GM23248 (cell line): ENCODE measurements at regions not wholly inside any gene's neighbourhood (a gene's known extent, or its start where the extent isn't known, plus 50 kb on each side); places are given as distances from the start of the nearest gene placed in this dataset.

Experiments used
- DNase-seq: peaks from one replicate; pipeline ENCODE4 v3.0.0-alpha.2; 2015
- H2AFZ ChIP-seq: fragments of 200-600 bp; sonication (generic); 2 replicates; pipeline ENCODE4 v1.6.1; 2016; ENCODE audit warnings: antibody characterized with exemption
- H3F3A ChIP-seq: fragments of 200-600 bp; sonication (generic); 2 replicates; pipeline ENCODE4 v1.6.1; 2016; ENCODE audit warnings: mild to moderate bottlenecking, antibody characterized with exemption, mixed run types; ENCODE audit not compliant: insufficient read depth
- H3K27ac ChIP-seq: fragments of 200-600 bp; sonication (generic); 2 replicates; pipeline ENCODE4 v1.5.1; 2016; ENCODE audit warnings: mild to moderate bottlenecking
- H3K27me3 ChIP-seq: fragments of 200-600 bp; sonication (generic); replicated peaks from 2 replicates; pipeline ENCODE4 v1.6.1; 2016; ENCODE audit warnings: mild to moderate bottlenecking; ENCODE audit not compliant: insufficient read depth
- H3K36me3 ChIP-seq: fragments of 200-600 bp; sonication (generic); 2 replicates; pipeline ENCODE4 v1.6.1; 2016; ENCODE audit warnings: low read depth, mild to moderate bottlenecking
- H3K4me1 ChIP-seq: fragments of 200-600 bp; sonication (generic); 2 replicates; pipeline ENCODE4 v1.6.1; 2016; ENCODE audit warnings: mild to moderate bottlenecking; ENCODE audit not compliant: insufficient read depth
- H3K4me2 ChIP-seq: fragments of 200-600 bp; sonication (generic); one replicate; pipeline ENCODE4 v1.6.1; 2016; ENCODE audit warnings: mild to moderate bottlenecking; ENCODE audit not compliant: unreplicated experiment
- H3K4me3 ChIP-seq: fragments of 200-600 bp; sonication (generic); 2 replicates; pipeline ENCODE4 v1.5.1; 2016; ENCODE audit warnings: mild to moderate bottlenecking
- H3K79me2 ChIP-seq: fragments of 200-600 bp; sonication (generic); 2 replicates; pipeline ENCODE4 v1.6.1; 2016; ENCODE audit warnings: mild to moderate bottlenecking; ENCODE audit not compliant: insufficient read depth
- H3K9ac ChIP-seq: fragments of 200-600 bp; sonication (generic); 2 replicates; pipeline ENCODE4 v1.6.1; 2016; ENCODE audit warnings: mild to moderate bottlenecking
- H3K9me2 ChIP-seq: fragments of 200-600 bp; sonication (generic); 2 replicates; pipeline ENCODE4 v1.6.1; 2016; ENCODE audit warnings: mixed run types, mild to moderate bottlenecking, moderate library complexity; ENCODE audit not compliant: insufficient read depth
- H3K9me3 ChIP-seq: fragments of 200-600 bp; sonication (generic); one replicate; pipeline ENCODE4 v1.6.1; 2017; ENCODE audit warnings: low read depth
- H4K20me1 ChIP-seq: fragments of 200-600 bp; sonication (generic); 2 replicates; pipeline ENCODE4 v1.6.0; 2016; ENCODE audit not compliant: insufficient read depth
- EZH2 ChIP-seq: fragments of 200-600 bp; sonication (generic); IDR thresholded peaks from 2 replicates; pipeline ENCODE4 v1.6.1; 2018; ENCODE audit warnings: antibody characterized with exemption, mild to moderate bottlenecking; ENCODE audit not compliant: insufficient read depth, poor library complexity, severe bottlenecking
- EZH2phosphoT487 ChIP-seq: fragments of 200-600 bp; sonication (generic); IDR thresholded peaks from 2 replicates; pipeline ENCODE4 v1.6.1; 2018; ENCODE audit warnings: antibody characterized with exemption, moderate library complexity, mild to moderate bottlenecking, low read depth; ENCODE audit not compliant: insufficient read depth
- whole genome bisulfite sequencing, 2 experiments: methylation state at CpG; one replicate each; pipeline ENCODE4 v1.1.6; 2015 to 2017; ENCODE audit warnings: low lambda C conversion rate in 2 of 2, low coverage in 1 of 2; ENCODE audit errors: missing lambda C conversion rate in 2 of 2; 5-methylcytosine and 5-hydroxymethylcytosine counted together
- in situ Hi-C: fragments of 300-500 bp; cut with MboI; formaldehyde crosslinking; loops from 2 replicates; pipeline ENCODE4 v1.15.0; 2020

DNA sequence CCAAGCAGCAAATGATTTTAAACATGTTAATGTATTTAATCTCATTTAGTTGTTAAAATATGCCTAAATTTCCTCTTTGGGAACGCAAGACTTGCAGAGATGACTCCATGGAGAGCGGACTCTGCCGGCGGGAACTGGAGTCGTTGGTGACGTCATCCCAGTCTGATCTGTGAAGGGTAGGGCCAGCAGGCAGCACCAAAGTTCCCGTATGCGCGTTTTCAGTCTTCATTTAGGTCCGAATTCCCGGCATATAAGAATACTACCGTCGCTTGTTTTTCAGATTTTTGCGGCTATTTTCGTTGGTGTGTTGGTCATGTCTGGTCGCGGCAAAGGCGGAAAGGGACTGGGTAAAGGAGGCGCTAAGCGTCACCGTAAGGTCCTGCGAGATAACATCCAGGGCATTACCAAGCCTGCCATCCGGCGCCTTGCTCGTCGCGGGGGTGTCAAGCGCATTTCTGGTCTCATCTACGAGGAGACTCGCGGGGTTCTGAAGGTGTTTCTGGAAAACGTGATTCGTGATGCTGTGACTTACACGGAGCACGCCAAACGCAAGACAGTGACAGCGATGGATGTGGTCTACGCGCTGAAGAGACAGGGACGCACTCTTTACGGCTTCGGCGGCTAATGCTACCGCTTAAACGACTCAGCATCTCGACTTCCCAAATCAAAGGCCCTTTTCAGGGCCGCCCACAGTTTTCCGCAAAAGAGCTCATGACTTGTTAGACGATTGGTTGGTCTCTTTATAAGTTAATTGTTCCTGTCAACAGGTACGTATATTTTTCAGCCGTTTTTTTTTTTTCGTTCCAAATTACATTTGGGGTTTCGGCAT, 117.3 kb downstream of the HFE start:
- Histone ChIP-seq H2AFZ (peak overlapping the region; percentile 94), H3K9me3 (no peaks in the 10 kb centered on the region), H3K9ac (peak overlapping the region; percentile 89), H3K4me2 (peak overlapping the region; percentile 90), H3K4me1 (0 out of 2 replicates have a peak, but pooled peaks cover 12% of the 10 kb centered on the region), H3K79me2 (no peaks in the 10 kb centered on the region), H3K9me2 (no peaks in the 10 kb centered on the region), H3F3A (peaks cover 34% of the 10 kb centered on the region), H3K4me3 (peak overlapping the region; percentile 84), H4K20me1 (no peaks in the 10 kb centered on the region), H3K36me3 (no peaks in the 10 kb centered on the region), H3K27ac (peak overlapping the region; percentile 95), H3K27me3 (no peaks in the 10 kb centered on the region)
- TF ChIP-seq EZH2phosphoT487 (no peak), EZH2 (no peak)
- in situ Hi-C loops, result no loop called here
- WGBS, 2 experiments, result 5% methylated on average over 53 of the region's 53 CpGs
- DNase-seq, result peak; percentile 99

DNA sequence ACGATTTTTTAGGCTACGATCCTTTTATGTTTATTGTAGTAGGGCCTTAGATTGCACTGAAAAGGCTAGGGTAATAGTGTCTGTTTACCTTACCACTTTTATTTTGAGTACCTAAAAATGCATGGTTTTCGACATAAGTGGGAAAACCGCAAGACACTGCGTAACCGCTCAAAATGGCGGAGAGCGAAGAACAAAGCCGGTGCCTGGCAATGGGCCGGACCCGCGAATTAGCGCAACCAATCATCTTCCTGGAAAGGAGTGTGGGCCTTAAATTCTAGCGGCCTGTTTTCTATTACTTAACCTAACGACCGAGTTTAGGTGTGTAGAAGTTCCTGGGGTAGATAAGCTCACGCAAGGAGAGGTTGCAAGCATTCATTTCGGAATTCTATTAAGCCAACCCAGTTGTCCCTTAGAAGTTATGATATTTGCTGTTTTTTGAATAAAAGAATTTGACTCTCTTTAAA, 118.0 kb downstream of the HFE start:
- Histone ChIP-seq H3K9me3 (no peaks in the 10 kb centered on the region), H3K4me1 (0 out of 2 replicates have a peak, but pooled peaks cover 8% of the 10 kb centered on the region), H3K9ac (peak overlapping the region; percentile 89), H3K9me2 (no peaks in the 10 kb centered on the region), H3K4me2 (peak overlapping the region; percentile 90), H3K79me2 (no peaks in the 10 kb centered on the region), H3K36me3 (no peaks in the 10 kb centered on the region), H3F3A (peaks cover 27% of the 10 kb centered on the region), H2AFZ (peak overlapping the region; percentile 94), H3K27me3 (no peaks in the 10 kb centered on the region), H3K4me3 (peak overlapping the region; percentile 84), H3K27ac (peak overlapping the region; percentile 95), H4K20me1 (no peaks in the 10 kb centered on the region)
- TF ChIP-seq EZH2phosphoT487, result no peak
- in situ Hi-C loops, result no loop called here
- DNase-seq, result peak; percentile 72
- 17 to 22% methylated on average over 18 of the region's 18 CpGs for WGBS, 2 experiments

DNA sequence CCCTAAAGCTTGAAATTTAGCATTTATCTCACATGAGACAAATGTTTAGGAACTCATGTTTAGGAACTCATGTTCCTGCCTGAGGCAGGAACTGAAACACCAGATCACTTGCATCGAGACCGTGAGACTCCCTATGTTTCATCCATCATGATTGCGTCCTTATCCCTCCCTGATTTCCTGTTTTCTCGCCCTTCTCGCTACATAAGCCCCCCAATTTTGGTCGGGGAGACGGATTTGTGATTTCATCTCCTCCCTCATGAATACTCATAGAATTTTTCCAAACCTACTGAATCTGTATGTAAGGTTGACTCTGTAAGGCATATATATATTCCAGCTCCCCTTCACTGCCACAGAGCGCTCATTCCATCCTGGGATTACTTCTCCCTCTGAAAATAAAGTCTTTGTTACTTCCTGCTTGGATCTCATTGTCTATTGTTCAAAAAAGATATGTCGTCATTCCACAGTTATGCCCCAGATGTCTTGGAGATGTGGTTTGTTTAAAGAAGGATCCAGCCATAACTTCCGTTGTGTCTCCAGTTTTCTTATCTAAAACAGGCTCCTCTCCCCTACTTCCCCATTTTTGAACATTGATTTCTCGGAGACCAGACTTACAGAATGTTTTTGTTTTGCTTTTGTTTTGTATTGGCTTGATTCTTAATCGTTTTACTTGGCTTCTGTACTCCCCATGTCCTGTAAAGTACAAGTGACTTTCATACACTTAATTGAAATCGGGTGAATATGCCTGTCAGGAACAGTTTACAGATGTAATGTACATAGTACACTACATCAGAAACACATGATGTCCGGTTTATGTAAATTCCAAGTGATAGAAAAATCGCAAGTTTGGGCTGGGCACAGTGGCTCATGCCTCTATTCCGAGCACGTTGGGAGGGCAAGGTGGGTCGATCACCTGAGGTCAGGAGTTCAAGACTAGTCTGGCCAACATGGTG, 118.7 kb downstream of the HFE start:
- peak overlapping the region; percentile 84 for H3K4me3 ChIP-seq
- no peaks in the 10 kb centered on the region for H3K36me3 ChIP-seq
- no peaks in the 10 kb centered on the region for H3K27me3 ChIP-seq
- H3K4me1 ChIP-seq, result 0 out of 2 replicates have a peak, but pooled peaks cover 7% of the 10 kb centered on the region
- peaks cover 25% of the 10 kb centered on the region for H3F3A ChIP-seq
- TF ChIP-seq EZH2phosphoT487, result no peak
- TF ChIP-seq EZH2, result no peak
- in situ Hi-C loops, result no loop called here
- H3K9me2 ChIP-seq, result no peaks in the 10 kb centered on the region
- H3K9ac ChIP-seq, result peak overlapping the region; percentile 89
- H3K79me2 ChIP-seq, result no peaks in the 10 kb centered on the region
- no peaks in the 10 kb centered on the region for H3K9me3 ChIP-seq
- peak; percentile 78 for DNase-seq
- WGBS, 2 experiments, result 4 to 5% methylated on average over 18 of the region's 18 CpGs
- peak overlapping the region; percentile 95 for H3K27ac ChIP-seq
- H4K20me1 ChIP-seq, result no peaks in the 10 kb centered on the region
- H3K4me2 ChIP-seq, result peak overlapping the region; percentile 90
- peak overlapping the region; percentile 94 for H2AFZ ChIP-seq
